Colonic mucosa (tissue), 4 donors: ENCODE measurements at regions not wholly inside any gene's neighbourhood (a gene's known extent, or its start where the extent isn't known, plus 50 kb on each side); places are given as distances from the start of the nearest gene placed in this dataset.

Experiments
- DNase-seq: peaks from one replicate; pipeline ENCODE4 v3.0.0-alpha.2; 2020
- H3K27ac ChIP-seq: fragments of 200-600 bp; one replicate; pipeline ENCODE4 v1.8.0; 2021
- H3K27me3 ChIP-seq: fragments of 200-600 bp; one replicate; pipeline ENCODE4 v1.8.0; 2021
- H3K36me3 ChIP-seq: fragments of 200-600 bp; one replicate; pipeline ENCODE4 v1.8.0; 2021
- H3K4me1 ChIP-seq: fragments of 200-600 bp; one replicate; pipeline ENCODE4 v1.8.0; 2021; ENCODE audit warnings: mild to moderate bottlenecking
- H3K4me3 ChIP-seq: fragments of 200-600 bp; one replicate; pipeline ENCODE4 v1.8.0; 2021
- H3K9ac ChIP-seq, 2 donors: one replicate each; pipeline ENCODE4 v1.7.0; 2013; ENCODE audit warnings: control low read depth in 2 of 2, low read depth in 2 of 2, low read length in 2 of 2
- H3K9me3 ChIP-seq: fragments of 200-600 bp; one replicate; pipeline ENCODE4 v1.8.0; 2021
- intact Hi-C: fragments of 100-400 bp; cut with DNase I; formaldehyde crosslinking; loops from one replicate; pipeline ENCODE4 v1.14.1; 2022
- TF ChIP-seq, protein P1 (sequence below): fragments of 200-600 bp; IDR thresholded peaks from one replicate; pipeline ENCODE4 v1.8.0; 2022; ENCODE audit warnings: antibody characterized with exemption, mild to moderate bottlenecking
- donor health status: healthy.
- donor health status: DM: no; HTN: no; CAD: no.
- donor health status: DM: no; HTN: no; CAD: no.

- intact Hi-C loops = no loop called here
- H3K27ac ChIP-seq = no peak overlapping the region
- H3K4me3 ChIP-seq = no peak overlapping the region
- H3K4me1 ChIP-seq = no peaks in the 10 kb centered on the region
- TF ChIP-seq, protein P1, sequence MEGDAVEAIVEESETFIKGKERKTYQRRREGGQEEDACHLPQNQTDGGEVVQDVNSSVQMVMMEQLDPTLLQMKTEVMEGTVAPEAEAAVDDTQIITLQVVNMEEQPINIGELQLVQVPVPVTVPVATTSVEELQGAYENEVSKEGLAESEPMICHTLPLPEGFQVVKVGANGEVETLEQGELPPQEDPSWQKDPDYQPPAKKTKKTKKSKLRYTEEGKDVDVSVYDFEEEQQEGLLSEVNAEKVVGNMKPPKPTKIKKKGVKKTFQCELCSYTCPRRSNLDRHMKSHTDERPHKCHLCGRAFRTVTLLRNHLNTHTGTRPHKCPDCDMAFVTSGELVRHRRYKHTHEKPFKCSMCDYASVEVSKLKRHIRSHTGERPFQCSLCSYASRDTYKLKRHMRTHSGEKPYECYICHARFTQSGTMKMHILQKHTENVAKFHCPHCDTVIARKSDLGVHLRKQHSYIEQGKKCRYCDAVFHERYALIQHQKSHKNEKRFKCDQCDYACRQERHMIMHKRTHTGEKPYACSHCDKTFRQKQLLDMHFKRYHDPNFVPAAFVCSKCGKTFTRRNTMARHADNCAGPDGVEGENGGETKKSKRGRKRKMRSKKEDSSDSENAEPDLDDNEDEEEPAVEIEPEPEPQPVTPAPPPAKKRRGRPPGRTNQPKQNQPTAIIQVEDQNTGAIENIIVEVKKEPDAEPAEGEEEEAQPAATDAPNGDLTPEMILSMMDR = no peak
- DNase-seq = no peak
- H3K27me3 ChIP-seq = no peaks in the 10 kb centered on the region
- H3K36me3 ChIP-seq = no peaks in the 10 kb centered on the region
- H3K9me3 ChIP-seq = no peaks in the 10 kb centered on the region
- H3K9ac ChIP-seq = no peak overlapping the region
These were observed 1348.6 kb upstream of the ACVR2A start for GRCh38 chr2:146496248-146496647.

DNA sequence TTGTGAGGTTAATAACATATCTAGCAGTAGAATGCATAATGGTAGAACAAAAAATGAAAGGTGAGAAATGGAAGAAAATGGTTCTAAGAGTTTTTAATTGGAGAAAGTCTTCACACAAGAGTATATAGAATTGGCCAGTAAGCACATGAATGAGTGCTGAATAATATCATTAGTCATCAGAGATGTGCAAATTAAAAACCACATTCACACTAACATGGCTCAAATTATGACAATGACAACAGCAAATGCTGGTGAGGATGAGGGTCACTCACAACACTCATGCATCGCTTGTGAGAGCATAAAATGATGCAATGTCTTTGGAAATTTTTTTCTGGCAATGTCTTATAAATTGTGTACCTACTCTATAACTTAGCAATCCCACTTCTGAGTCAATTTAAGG, 1355.4 kb upstream of the ACVR2A start:
- DNase-seq = no peak
- Histone ChIP-seq H3K9ac (no peak overlapping the region), H3K4me1 (no peaks in the 10 kb centered on the region), H3K27ac (no peak overlapping the region), H3K36me3 (no peaks in the 10 kb centered on the region), H3K27me3 (no peaks in the 10 kb centered on the region), H3K9me3 (no peaks in the 10 kb centered on the region), H3K4me3 (no peak overlapping the region)
- TF ChIP-seq, protein P1 = no peak
- intact Hi-C loops = no loop called here

DNA sequence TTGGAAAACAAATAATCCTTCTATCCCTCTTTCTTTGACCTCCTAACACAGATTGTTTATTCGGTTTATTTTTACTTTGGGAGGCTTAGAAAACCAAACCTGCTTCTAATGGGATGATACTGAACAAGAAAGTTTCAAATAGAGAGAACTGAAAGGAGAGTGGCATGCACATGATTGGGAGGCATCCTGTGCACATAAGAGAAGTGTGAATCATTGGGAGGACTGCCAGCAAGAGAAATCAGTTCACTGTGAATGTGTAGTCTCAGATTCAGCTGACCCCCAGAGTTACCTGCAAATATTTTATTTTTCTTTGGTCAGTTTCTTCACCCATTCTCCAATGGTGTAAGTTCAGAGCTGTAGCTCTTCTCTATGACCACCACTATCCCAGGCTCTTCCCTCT, 1363.2 kb upstream of the ACVR2A start:
- H3K27me3 ChIP-seq = no peaks in the 10 kb centered on the region
- no peak overlapping the region for H3K27ac ChIP-seq
- no peak for DNase-seq
- no peaks in the 10 kb centered on the region for H3K4me1 ChIP-seq
- no peaks in the 10 kb centered on the region for H3K9me3 ChIP-seq
- TF ChIP-seq, protein P1 = no peak
- no peak overlapping the region for H3K9ac ChIP-seq
- H3K36me3 ChIP-seq = no peaks in the 10 kb centered on the region
- no peak overlapping the region for H3K4me3 ChIP-seq
- intact Hi-C loops = no loop called here

DNA sequence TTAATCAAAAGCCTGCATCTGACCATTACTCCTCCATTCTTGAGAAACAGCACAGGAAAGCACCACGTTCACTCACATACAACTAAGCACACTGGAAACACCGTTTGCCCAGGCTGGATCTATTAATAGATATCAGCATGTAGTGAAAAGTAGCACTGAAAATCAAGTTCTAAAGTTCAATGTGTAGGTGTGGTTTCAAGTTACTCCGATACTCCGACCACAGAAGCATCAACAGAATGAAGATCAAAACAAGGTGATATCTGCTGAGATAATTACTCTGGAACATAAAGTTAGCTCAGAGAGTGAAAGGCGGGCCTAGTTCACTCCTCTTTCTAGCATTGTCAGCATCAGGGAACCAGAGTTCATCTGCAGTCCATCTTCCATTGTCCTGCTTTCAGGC, 1367.4 kb upstream of the ACVR2A start:
- no peak overlapping the region for H3K4me3 ChIP-seq
- no peak overlapping the region for H3K9ac ChIP-seq
- H3K9me3 ChIP-seq = no peaks in the 10 kb centered on the region
- TF ChIP-seq, protein P1 = no peak
- no peaks in the 10 kb centered on the region for H3K4me1 ChIP-seq
- DNase-seq = no peak
- intact Hi-C loops = no loop called here
- no peaks in the 10 kb centered on the region for H3K36me3 ChIP-seq
- H3K27ac ChIP-seq = no peak overlapping the region
- no peaks in the 10 kb centered on the region for H3K27me3 ChIP-seq

GRCh38 chr2:146468578-146468977, 1376.3 kb upstream of the ACVR2A start:
- Histone ChIP-seq H3K27me3 (no peaks in the 10 kb centered on the region), H3K4me3 (no peak overlapping the region), H3K4me1 (no peaks in the 10 kb centered on the region), H3K36me3 (no peaks in the 10 kb centered on the region), H3K9ac (no peak overlapping the region), H3K9me3 (no peaks in the 10 kb centered on the region), H3K27ac (no peak overlapping the region)
- intact Hi-C loops = no loop called here
- TF ChIP-seq, protein P1 = no peak
- DNase-seq = no peak

DNA sequence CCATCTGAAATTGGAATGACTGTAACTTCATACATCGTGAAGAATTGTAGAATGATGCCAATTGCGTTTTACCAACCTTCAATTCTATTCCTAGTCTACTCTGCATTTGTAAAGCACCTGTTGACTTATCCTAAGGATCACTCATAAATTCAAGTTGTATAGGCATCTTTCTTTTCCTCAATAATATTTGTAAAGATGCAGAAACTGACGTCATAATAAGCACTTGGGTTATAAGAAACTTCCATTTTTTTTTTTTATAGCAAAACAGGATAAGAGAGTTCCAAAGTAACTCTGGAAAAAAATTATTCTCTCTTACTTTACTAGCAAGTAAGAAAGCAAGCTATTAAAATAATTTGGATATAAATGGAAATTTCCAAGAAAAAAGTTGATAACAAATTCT, 1377.4 kb upstream of the ACVR2A start:
- Histone ChIP-seq H3K4me1 (no peaks in the 10 kb centered on the region), H3K4me3 (no peak overlapping the region), H3K9me3 (no peaks in the 10 kb centered on the region), H3K36me3 (no peaks in the 10 kb centered on the region), H3K27me3 (no peaks in the 10 kb centered on the region), H3K9ac (no peak overlapping the region), H3K27ac (no peak overlapping the region)
- TF ChIP-seq, protein P1 = no peak
- intact Hi-C loops = no loop called here
- no peak for DNase-seq
